ENCODE measurements at regions not wholly inside any gene's neighbourhood (a gene's known extent, or its start where the extent isn't known, plus 50 kb on each side); places are given as distances from the start of the nearest gene placed in this dataset.

- Histone ChIP-seq H4K20me1 (replicated peaks; ENCODE audit: control insufficient read depth, extremely low read depth, insufficient read depth, low read length) (no peaks in the 10 kb centered on the region), H3K27ac (ENCODE audit: insufficient read depth, low read depth, low read length) (no peak overlapping the region), H3K27me3 (ENCODE audit: control insufficient read depth in 2 of 2, insufficient read depth in 2 of 2, low read length in 2 of 2) (no peaks in the 10 kb centered on the region), H2AFZ (ENCODE audit: low read depth, low read length) (no peak overlapping the region), H3K9ac (replicated peaks; ENCODE audit: extremely low read depth, insufficient read depth, low read length) (no peak overlapping the region), H3K4me3 (replicated peaks in 1 of 3; ENCODE audit: insufficient read depth in 1 of 3, low read depth in 1 of 3, low read length in 3 of 3) (no peak overlapping the region), H3K4me2 (ENCODE audit: insufficient read depth, low read length) (no peak overlapping the region), H3K9me3 (replicated peaks; ENCODE audit: control insufficient read depth, insufficient read depth, low read length) (no peaks in the 10 kb centered on the region), H3K4me1 (ENCODE audit: control insufficient read depth, extremely low read depth, insufficient read depth, low read length) (peaks cover 11% of the 10 kb centered on the region), H3K79me2 (ENCODE audit: control insufficient read depth, insufficient read depth, low read length) (no peaks in the 10 kb centered on the region), H3K9me1 (replicated peaks; ENCODE audit: control insufficient read depth, extremely low read depth, insufficient read depth, low read length) (no peaks in the 10 kb centered on the region), H3K36me3 (ENCODE audit: control insufficient read depth in 2 of 2, extremely low read depth in 1 of 2, insufficient read depth in 2 of 2, low read length in 2 of 2) (no peaks in the 10 kb centered on the region)
- FAIRE-seq (no peak), DNase-seq (ENCODE audit: low read depth, low spot score) (no peak)
- TF ChIP-seq POLR2A (IDR thresholded peaks at IDR 0.05; ENCODE audit: low read depth, low read length) (no peak), CTCF (IDR thresholded peaks at IDR 0.05; ENCODE audit: extremely low read depth in 1 of 2, insufficient read depth in 1 of 2, low read depth in 1 of 2, low read length in 2 of 2) (no peak), GATA2 (IDR thresholded peaks at IDR 0.05; ENCODE audit: insufficient read depth, insufficient read length, low read depth, low read length) (no peak), MAX (IDR thresholded peaks at IDR 0.05; ENCODE audit: insufficient read depth, insufficient read length) (no peak)
- dilution Hi-C loops (cut with MboI; ENCODE audit: extremely low pct_ligation_motif_present, low sequenced_read_pairs) (no loop called here), intact Hi-C loops (cut with micrococcal nuclease) (loop anchor here (2.0 to 5.0 kb wide), 2 partner anchors 57 to 161 kb away; no protein-coding TSS in a partner anchor)
- CTCF ChIA-PET = no interaction called here
- POLR2A ChIA-PET = no interaction called here
- no TSS peak for BruUV-seq (replicated peaks)
These were observed 68.9 kb upstream of the TLE1 start for GRCh38 chr9:81758123-81758797.

GRCh38 chr9:81759680-81760215 lies 70.4 kb upstream of the TLE1 start:
- FAIRE-seq (peak; percentile 91), DNase-seq (ENCODE audit: low read depth, low spot score) (peak; percentile 95)
- Histone ChIP-seq H3K4me1 (ENCODE audit: control insufficient read depth, extremely low read depth, insufficient read depth, low read length) (peaks cover 11% of the 10 kb centered on the region), H3K4me2 (ENCODE audit: insufficient read depth, low read length) (peak overlapping the region; percentile 48), H3K9me3 (replicated peaks; ENCODE audit: control insufficient read depth, insufficient read depth, low read length) (no peaks in the 10 kb centered on the region), H3K36me3 (ENCODE audit: control insufficient read depth in 2 of 2, extremely low read depth in 1 of 2, insufficient read depth in 2 of 2, low read length in 2 of 2) (no peaks in the 10 kb centered on the region), H3K4me3 (replicated peaks in 1 of 3; ENCODE audit: insufficient read depth in 1 of 3, low read depth in 1 of 3, low read length in 3 of 3) (no peak overlapping the region), H3K27me3 (ENCODE audit: control insufficient read depth in 2 of 2, insufficient read depth in 2 of 2, low read length in 2 of 2) (no peaks in the 10 kb centered on the region), H4K20me1 (replicated peaks; ENCODE audit: control insufficient read depth, extremely low read depth, insufficient read depth, low read length) (no peaks in the 10 kb centered on the region), H3K79me2 (ENCODE audit: control insufficient read depth, insufficient read depth, low read length) (no peaks in the 10 kb centered on the region), H3K27ac (ENCODE audit: insufficient read depth, low read depth, low read length) (peak overlapping the region; percentile 91), H2AFZ (ENCODE audit: low read depth, low read length) (peak overlapping the region; percentile 9), H3K9ac (replicated peaks; ENCODE audit: extremely low read depth, insufficient read depth, low read length) (peak overlapping the region; percentile 84), H3K9me1 (replicated peaks; ENCODE audit: control insufficient read depth, extremely low read depth, insufficient read depth, low read length) (no peaks in the 10 kb centered on the region)
- no peak for TF ChIP-seq EZH2 (IDR thresholded peaks at IDR 0.05; ENCODE audit: borderline replicate concordance, low read depth, low read length, severe bottlenecking)
- TF ChIP-seq FOS (IDR thresholded peaks at IDR 0.05; ENCODE audit: borderline replicate concordance, insufficient read depth, low read length) = peak; percentile 82
- TF ChIP-seq MYC (IDR thresholded peaks at IDR 0.05; ENCODE audit: low read depth, low read length) = peak; percentile 85
- peak; percentile 100 for TF ChIP-seq JUN (IDR thresholded peaks at IDR 0.05; ENCODE audit: borderline replicate concordance, insufficient read depth, insufficient read length, low read depth)
- peak; percentile 64 for TF ChIP-seq POLR2AphosphoS5 (IDR thresholded peaks at IDR 0.05; ENCODE audit: insufficient read depth, low read depth, low read length)
- TF ChIP-seq CTCF (IDR thresholded peaks at IDR 0.05; ENCODE audit: extremely low read depth in 1 of 2, insufficient read depth in 1 of 2, low read depth in 1 of 2, low read length in 2 of 2) = no peak
- no peak for TF ChIP-seq MAX (IDR thresholded peaks at IDR 0.05; ENCODE audit: insufficient read depth, insufficient read length)
- BruUV-seq (replicated peaks) = TSS peak; percentile 99
- intact Hi-C loops (cut with micrococcal nuclease) (loop anchor here (1.0 to 5.0 kb wide), 7 partner anchors 55 to 370 kb away; partner anchors contain the start of gene TLE1), dilution Hi-C loops (cut with MboI; ENCODE audit: extremely low pct_ligation_motif_present, low sequenced_read_pairs) (no loop called here)
- ChIA-PET POLR2A (no interaction called here), CTCF (no interaction called here)

Measured in endothelial cell of umbilical vein (primary cell).